NCI-H2171 (cell line): ENCODE measurements at regions not wholly inside any gene's neighbourhood (a gene's known extent, or its start where the extent isn't known, plus 50 kb on each side); places are given as distances from the start of the nearest gene placed in this dataset.
"Not testable (repeated sequence)": the region's sequence is repeated elsewhere in the genome, so short reads cannot be mapped to it uniquely, and the experiment has no call there.

Experiments
- DNase-seq: peaks from one replicate; lab custom pipeline; 2025; lab: John Stamatoyannopoulos, UW

DNA sequence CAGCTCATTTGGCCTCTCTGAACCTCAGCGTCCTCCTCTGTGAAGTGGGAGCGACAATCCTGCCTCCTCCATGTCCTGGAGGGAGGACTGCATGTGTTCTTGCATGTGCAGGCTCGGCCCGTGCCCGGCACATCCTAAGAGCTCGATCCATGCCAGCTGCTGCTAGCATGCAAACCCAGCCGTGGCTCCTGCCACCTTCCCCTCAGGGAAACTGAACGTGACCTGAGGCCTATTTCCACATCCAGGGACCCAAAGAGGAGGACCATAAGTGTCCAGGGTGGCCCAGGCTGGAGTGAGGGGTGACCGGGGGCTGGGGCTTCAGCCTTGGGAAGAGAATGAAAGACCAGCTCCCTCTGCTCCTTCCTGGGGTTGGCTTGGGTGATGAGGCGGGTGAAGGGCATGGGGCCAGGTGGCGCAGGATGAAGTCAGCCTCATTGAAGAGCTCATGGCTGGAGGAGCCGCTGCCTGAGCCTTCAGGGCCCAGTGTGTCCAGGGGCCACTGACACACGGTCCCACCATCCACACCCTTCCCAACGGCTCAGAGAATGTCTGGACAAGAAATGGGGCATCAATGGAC is 115.7 kb upstream of the AKAP13 start:
- not testable (repeated sequence) for DNase-seq

DNA sequence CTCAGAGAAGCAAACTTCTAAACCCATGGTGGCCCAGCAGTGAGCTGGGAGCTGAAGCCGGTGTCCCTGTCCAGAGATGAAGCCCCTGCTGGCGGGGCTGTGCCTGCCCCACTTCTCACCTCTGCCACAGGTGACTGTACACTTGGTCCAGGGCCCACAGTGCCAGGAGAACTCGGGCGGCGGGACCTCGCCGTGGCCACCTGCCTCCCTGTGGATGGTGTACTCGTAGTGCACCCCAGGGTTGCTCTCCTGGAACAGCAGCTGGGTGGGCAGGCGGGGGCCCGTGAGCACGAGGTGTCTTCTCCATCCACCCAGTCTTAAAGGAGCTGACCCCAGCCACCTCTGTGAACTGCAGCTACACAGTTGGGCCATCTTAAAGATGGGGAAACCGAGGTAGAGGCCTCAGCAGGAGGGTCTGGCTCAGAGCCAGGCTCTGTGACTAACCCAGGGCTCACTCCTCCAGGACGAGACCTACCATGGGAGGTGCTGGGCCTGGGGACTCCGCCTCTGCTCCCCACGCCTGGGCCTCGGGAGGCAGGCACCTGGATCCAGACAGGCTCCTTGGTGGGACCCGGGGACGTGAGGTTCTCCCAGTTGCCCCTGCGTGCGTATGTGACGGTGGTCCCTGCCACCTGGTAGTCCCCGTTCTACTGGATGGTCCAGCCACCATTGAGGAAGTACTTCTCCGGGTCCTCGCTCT is 113.1 kb upstream of the AKAP13 start:
- not testable (repeated sequence) for DNase-seq

DNA sequence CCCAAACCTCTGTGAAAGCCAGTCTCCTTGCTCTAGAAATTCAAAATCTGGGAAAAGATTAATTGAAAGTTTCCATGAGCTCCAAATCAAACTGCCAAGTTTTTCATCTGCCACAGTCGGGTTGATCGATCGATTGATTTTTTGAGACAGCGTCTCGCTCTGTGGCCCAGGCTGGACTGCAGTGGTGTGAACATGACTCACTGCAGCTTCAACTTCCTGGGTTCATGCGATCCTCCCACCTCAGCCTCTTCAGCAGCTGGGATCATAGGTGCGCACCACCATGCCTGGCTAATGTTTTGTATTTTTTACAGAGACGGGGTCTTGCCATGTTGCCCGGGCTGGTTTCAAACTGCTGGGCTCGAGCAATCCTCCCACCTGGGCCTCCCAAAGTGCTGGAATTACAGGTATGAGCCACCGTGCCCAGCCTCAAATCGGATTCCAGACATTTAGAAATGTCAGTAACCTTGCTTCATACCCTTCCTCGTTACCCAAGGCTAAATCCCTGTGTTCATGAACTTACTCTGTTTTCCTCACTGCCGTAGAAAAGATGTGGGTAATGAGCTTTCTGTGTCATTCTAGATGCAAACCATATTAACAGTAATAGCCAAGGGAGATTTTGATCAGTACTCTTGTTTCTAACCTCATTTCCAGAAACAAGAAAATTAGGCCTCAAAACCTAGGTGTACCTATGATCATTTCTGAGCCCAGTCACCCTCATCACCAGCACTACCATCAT is 105.9 kb upstream of the AKAP13 start:
- DNase-seq: no peak

DNA sequence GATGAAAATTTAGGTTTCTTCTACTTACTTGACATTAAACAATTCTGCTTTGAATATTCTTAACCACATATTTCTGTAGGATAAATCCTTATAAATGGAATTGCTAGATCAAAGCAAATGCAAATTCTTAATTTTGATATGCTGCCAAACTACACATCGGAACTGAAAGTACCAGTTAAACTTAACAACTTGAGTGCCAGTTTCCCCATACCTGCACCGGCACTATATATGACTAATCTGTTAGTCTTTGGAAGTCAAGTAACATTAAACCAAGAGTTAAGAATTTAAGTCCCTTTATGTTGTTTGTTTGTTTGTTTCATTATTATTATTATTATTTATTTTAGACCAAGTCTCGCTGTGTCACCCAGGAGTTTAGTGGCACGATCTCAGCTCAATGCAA is 103.9 kb upstream of the AKAP13 start:
- no peak for DNase-seq

DNA sequence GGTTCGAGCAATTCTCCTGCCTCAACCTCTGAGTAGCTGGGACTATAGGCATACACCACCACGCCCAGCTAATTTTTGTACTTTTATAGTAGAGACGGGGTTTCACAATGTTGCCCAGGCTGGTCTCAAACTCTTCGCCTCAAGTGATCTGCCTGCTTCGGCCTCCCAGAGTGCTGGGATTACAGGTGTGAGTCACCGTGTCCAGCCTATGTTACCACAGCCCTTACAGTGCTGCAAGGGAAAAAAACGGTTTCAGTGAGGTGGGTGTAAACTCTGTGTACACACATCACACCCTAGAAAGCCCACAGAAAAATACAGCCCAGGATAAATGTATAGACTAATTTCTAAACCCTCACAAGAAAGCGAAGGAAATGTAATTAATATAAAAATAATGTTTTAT is 103.5 kb upstream of the AKAP13 start:
- no peak for DNase-seq

DNA sequence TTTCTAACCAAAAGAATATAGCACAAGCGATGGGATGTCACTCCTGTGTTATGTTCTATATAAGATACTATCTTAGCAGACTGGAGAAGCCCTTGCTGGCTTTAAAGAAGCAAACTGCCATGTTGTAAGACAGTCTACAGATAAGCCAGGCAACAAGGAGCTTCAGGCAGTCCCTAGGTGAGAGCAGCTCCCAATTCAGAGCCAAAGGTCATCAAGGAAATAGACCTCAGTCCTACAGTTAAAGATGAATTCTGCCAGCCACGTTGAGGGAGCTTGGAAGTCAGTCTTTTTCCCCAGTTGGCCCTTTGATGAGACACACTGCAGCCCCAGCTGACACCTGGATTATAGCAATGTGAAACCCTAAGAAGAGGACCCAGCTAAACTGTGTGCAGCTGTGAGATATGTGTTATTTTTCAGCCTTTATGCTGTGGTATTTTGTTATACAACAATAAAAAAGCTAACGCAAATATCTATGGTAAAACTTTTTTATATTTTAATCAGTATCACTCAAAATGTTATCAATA is 102.5 kb upstream of the AKAP13 start:
- no peak for DNase-seq

DNA sequence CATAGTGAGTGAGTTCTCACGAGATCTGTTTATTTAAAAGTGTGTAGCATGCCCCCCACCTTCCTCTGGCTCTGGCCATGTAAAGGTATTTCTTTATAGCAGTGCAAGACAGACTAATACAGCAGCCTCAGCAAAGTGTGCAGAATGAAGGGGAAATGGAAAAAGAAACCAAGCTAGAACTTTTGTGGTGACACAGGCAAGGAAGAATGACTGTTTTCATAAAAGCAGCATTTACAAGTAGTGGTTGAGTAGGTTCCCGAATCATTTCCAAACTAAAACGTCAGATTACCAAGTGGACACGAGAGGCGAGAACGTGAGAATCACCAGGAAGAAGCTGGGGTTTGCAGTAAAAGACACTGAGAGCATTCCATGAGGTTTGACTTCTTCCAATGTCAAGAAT is 100.2 kb upstream of the AKAP13 start:
- no peak for DNase-seq

DNA sequence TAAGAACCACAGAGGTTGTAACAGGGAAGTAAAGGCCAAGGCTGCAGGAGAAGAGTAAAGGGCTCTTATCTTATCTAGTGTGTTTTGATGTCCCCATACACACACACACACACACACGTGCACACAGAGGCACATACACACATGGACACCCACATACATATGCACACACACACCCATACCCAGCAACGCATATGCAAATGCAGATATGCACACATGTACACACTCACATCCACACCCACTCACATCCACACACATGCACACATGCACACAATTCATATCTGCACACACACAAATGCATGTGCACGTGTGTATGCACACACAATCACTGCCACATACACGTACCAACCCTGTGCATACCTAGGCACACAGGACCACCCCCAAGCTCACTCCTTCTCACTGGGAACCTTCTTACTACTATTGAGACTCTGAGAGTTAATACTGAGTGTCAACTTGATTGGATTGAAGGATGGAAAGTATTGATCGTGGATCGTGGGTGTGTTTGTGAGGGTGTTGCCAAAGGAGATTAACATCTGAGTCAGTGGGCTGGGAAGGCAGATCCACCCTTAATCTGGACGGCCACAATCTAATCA is 99.0 kb upstream of the AKAP13 start:
- no peak for DNase-seq

DNA sequence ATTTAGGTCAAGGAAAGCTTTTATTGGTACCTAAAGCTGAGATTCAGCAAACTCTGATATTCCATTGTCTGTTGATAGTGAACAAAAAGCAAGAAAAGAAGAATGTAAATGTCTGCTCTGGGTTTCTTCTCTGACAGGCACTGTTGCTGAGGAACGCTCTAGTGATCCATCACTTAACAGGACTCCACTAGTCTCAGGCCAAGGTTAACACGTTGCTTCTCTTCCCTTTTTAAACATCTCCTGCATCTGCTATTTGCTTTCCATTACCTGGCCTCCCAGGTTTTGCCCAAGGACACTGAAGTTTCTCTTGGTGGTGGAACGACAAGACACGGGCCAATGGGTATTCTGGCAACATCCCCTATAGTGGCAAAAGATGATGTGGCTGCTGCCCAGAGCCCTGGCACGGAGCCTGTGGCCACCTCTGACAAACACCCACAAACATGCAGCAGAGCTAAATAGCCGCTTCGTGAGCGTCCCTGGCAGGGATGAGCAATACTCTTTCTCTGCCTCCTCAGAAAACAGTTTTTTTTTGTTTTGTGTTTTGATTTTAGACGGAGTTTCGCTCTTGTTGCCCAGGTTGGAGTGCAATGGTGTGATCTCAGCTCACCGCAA is 97.8 kb upstream of the AKAP13 start:
- DNase-seq: no peak

DNA sequence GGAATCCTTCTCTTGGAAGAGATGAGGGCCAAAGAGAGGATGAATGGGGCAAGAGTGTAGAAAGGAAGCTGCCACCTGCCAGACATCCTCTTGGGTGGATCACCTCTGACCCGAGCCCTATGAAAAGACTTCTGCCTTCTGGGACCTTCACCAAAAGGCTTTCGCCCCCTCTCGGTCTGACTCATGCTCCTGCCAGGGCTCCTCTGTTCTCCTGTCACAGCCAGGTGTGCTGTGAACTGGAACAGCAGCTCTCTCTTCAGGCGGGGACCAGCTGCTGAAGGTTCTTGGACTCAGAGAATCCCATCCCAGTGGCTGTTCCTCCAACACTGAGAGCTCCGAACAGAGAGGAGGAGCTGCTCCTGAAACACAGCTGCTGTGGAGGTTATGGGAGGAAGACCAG is 96.6 kb upstream of the AKAP13 start:
- DNase-seq: not testable (repeated sequence)

DNA sequence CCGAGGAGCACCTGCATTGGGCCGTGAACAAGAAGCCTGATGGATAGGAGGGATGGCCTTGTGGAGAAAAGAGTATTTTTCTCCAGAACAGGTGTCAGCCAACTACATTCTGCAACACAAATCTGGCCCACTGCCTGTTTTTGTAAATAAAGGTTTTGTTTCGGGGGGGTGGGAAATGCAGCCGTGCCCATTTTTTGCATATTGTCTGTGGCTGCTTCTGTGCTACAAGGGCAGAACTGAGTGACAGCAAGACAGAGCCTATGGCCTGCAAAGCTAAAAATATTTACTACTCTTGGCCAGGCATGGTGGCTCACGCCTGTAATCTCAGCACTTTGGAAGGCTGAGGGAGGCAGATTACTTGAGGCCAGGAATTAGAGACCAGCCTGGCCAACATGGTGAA is 95.9 kb upstream of the AKAP13 start:
- no peak for DNase-seq

DNA sequence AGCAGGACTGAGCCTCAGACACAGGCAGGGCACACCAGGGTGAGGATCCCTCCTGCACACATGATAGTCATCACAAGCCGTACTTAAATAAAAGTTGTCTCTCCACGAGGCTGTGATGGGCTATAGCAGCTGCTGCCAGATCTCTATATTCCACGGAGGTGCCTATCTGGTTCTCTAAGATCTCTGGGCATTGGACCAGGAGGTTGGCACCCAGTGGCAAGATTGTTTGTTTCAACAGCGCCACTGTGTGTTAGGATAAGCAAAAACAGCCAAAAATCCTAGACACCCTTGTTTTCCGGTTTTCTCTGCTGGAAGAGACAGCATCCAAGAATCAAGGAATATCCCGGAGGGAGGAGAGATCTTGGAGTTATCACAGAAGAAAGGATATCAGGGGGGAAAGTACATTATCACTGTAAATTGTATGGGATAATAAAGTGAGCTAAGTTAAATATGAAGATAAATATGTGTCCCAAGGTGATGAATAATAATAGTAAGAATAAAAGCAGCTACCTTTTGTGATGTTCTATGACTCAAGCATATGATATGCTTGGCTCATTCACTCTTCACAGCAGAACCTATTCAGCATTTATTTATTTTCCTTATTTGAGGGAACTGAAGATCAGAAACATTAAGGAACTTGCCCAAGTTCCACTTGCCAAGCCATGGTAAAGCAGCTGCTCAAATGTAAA is 90.6 kb upstream of the AKAP13 start:
- DNase-seq: peak; percentile 0

DNA sequence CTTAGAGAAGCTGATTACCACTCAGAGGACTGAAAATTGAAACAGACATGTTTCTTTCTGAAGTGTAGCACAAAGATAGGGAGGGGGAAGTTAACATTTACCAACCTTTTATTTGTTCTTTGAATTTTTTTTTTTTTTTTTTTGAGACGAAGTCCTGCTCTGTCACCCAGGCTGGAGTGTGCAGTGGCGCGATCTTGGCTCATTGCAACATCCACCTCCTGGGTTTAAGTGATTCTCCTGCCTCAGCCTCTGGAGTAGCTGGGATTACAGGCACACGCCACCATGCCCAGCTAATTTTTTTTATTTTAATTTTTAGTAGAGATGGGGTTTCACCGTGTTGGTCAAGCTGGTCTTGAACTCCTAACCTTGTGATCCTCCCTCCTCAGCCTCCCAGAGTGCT is 87.8 kb upstream of the AKAP13 start:
- DNase-seq: not testable (repeated sequence)

DNA sequence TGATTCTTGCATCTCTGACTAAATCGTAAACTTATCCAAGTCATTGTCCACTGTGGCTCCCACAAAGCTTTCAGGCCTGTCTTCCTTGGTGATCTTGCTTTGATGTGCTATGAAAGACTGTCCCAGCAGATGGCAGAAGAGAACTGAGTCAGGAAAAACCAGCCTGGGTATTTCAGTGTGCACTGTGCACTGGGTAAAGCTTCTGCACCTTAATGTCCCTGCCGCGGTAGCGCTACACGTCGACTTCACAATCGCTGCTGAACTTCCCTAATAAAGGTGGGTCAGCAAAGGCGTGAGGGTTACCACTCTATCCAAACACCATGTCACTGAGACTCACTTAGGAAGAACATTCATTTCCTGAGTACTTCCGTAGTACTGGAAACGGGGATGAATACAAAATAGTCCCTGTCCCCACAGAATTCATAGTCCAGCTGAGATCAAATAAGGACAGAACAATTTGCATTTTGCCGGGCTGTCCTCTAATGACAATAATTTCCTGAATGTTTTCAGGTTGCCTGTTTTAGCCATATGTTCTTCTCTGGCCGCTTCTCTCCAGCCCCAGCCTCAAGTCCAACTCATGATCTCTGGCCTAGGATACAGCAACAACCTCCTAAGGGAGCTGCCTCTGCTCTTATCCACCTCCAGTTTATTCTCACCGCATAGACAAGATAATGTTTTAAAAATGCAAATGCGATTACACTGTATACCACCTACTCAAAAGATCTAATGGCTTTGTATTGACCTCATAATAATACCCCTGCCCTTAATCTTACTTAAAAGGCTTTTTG is 83.6 kb upstream of the AKAP13 start:
- DNase-seq: peak; percentile 55

DNA sequence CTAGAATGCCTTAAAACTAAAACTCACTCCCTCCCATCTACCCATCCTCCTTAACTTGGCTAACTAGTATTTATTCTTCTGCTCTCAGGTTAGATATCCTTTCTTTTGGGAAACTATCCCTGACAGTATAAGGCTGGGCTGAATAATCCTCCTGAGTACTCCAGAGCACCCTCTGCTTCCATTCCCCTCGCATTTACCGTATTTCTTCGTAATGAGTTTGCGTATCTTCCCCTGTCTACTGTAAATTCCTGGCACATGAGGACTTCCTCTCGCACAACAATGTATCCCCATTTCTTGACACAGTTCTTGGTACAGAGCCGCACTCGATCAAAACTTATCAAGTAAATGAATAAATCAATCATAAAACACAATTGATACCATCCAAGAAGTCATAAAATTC is 82.9 kb upstream of the AKAP13 start:
- no peak for DNase-seq

DNA sequence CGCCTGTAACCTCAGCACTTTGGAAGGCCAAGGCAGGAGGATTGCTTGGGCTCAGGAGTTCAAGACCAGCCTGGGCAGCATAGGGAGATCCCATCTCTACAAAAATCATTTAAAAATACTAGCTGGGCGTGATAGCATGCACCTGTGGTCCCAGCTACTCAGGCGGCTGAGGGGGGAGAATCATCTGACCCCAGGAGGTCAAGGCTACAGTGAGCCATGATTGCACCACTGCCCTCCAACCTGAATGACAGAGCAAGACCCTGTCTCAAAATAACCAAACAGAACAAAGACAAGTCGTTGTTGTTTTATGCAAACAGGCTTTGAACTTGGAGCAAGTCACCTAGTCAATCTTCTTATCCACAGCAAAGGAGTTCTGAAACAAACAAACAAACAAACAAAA is 82.0 kb upstream of the AKAP13 start:
- DNase-seq: no peak

DNA sequence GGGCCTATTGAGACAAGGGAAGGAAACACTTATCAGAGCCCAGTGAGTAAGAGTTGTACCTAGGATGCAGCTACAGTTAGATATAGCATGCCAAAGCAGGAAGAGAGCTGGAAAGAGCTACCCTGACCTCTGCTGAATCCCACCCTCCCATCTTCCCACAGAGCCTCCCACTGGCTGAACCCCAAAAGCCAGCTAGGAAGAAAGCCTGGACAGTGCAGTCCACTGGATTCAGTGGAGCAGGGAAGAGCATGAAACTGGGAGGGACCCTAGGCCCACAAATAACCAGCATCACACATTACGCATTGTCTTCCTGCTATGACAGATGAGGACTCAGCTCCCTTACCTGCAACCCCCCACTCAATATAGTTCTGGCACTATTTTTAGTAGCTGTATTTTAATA is 81.5 kb upstream of the AKAP13 start:
- no peak for DNase-seq

DNA sequence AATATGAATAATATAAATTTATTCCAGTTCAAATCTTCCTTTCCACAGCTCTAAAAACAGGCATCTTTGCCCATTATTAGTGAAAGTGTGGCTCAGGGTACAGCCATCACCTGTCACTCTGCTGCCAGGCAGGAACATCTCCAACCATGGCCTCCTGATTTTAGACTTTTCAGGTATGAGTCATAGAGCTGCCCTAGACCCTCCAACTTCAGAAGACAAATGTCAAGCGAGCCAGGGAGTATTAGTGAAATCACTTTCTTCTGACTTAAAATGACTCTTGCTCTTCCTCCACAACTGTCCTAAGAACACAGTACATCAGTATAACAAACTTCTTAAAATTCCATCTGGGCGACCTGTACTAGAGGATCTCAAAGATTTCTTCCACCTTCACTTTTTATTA is 78.1 kb upstream of the AKAP13 start:
- no peak for DNase-seq

DNA sequence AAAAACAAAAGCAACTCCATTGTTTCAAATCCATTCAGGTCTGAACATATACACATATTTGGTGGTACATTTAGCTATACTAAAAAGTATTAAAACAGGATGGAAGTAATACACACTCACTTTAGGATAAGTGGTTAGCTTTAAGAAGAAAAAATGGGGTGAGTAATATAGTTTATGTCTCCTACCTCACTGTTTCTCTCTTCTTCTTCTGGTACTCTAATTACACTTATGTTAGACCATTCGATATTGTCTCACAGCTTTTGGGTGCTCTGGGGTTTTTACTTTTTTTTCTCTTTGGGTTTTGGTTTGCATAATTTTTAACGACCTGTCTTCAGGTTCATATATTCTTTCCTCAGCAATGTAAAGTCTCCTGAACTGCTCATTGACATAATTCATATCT is 75.4 kb upstream of the AKAP13 start:
- no peak for DNase-seq

DNA sequence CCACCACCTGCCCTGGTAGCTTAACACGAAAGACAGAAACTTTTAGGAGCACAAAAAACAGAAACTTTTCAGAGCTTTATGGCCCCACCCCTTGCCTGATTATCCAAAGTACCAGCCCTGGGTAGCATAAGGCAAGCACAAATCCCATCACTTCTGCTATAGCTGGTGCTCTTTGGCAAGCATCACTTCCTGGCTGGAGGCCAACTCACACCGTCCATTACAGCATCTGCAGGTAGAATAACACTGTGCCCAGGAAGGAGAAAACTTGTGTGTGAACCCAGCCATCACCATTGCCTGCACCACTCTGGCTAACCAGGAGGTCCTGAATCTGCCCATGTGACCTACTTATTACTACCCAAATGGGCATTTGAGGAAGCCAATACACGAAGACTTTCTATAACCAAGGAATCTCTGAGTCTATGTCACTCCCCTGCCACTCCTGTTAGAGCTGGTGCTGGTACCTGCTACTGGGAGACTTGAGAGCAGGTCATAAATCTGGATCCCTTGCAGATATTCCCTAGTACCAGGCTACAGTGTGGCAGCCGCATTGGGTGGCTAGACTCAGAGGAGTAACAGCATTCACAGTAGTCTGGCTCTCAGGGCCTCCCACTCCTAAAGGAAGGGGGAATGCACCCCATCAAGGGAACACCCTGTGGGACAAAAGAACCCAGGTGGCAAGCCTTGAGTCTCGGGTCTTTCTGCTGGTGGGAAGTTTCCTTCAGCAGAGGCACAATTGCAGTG is 73.3 kb upstream of the AKAP13 start:
- peak; percentile 46 for DNase-seq
